ENCODE measurements at regions not wholly inside any gene's neighbourhood (a gene's known extent, or its start where the extent isn't known, plus 50 kb on each side); places are given as distances from the start of the nearest gene placed in this dataset.
"Not testable (repeated sequence)": the region's sequence is repeated elsewhere in the genome, so short reads cannot be mapped to it uniquely, and the experiment has no call there.

DNA sequence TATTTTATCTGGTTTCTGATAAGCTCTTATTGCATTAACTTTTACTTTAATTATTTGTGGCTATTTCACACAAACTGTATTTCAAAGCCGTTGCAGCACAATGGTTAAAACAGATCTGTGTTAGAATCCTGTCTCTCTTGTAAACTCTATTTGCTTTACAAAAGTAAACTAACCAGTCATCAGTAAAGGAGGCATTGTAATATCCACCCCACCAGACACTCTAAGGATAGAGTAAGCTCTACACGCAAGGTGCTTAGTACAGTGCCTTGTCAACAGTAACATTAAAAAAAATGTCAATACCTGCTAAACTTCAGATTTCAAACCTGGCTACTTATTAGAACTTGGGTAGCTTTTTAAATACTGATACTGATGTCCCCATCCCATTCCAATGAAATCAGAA is 228.4 kb downstream of the RCHY1 start:
- no peak overlapping the region for H3K9ac ChIP-seq (ENCODE audit: low read length)
- no peaks in the 10 kb centered on the region for H3K9me3 ChIP-seq (ENCODE audit: low read length)
- peaks cover 4% of the 10 kb centered on the region for H3K4me1 ChIP-seq (ENCODE audit: insufficient read depth, low read length)
- H3K27ac ChIP-seq (ENCODE audit: low read depth, low read length), result no peak overlapping the region
- no peak overlapping the region for H3K4me3 ChIP-seq (ENCODE audit: low read depth in 1 of 2, low read length in 2 of 2)
- H3K36me3 ChIP-seq (ENCODE audit: insufficient read depth, low read length), result no peaks in the 10 kb centered on the region
- H3K27me3 ChIP-seq (ENCODE audit: control insufficient read depth in 1 of 2, insufficient read depth in 2 of 2, low read length in 2 of 2), result no peaks in the 10 kb centered on the region

DNA sequence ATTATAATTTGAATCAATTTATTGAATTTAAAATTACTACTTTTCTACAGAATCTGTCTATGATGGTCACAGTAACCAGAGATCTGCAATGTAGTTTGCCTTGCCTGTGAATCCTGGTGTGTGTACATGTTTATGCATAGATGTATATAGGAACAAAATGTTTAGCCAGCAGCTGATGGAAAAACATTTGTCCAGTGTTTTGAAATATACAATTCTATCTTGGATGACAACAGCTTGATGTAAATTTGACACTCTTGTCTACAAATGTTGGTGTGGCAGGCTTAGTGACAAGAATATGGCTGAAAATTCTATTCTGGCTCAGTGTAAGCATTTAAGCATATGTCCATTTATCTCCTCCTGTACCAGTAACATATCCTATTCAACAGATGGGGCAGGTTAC is 229.4 kb downstream of the RCHY1 start:
- Histone ChIP-seq H3K9me3 (ENCODE audit: low read length) (no peaks in the 10 kb centered on the region), H3K36me3 (ENCODE audit: insufficient read depth, low read length) (no peaks in the 10 kb centered on the region), H3K27ac (ENCODE audit: low read depth, low read length) (no peak overlapping the region), H3K4me3 (ENCODE audit: low read depth in 1 of 2, low read length in 2 of 2) (no peak overlapping the region), H3K27me3 (ENCODE audit: control insufficient read depth in 1 of 2, insufficient read depth in 2 of 2, low read length in 2 of 2) (no peaks in the 10 kb centered on the region), H3K4me1 (ENCODE audit: insufficient read depth, low read length) (peaks cover 3% of the 10 kb centered on the region), H3K9ac (ENCODE audit: low read length) (no peak overlapping the region)

DNA sequence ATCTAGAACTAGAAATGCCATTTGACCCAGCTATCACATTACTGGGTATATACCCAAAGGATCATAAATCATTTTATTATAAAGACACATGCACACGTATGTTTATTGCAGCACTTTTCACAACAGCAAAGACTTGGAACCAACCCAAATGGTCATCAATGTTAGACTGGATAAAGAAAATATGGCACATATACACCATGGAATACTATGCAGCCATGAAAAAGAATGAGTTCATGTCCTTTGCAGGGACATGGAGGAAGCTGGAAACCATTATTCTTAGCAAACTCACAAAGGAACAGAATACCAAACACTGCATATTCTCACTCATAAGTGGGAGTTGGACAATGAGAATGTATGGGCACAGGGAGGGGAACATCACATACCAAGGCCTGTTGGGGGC is 233.7 kb downstream of the RCHY1 start:
- H3K4me3 ChIP-seq (ENCODE audit: low read depth in 1 of 2, low read length in 2 of 2); H3K9me3 ChIP-seq (ENCODE audit: low read length); H3K27ac ChIP-seq (ENCODE audit: low read depth, low read length); H3K27me3 ChIP-seq (ENCODE audit: control insufficient read depth in 1 of 2, insufficient read depth in 2 of 2, low read length in 2 of 2); H3K9ac ChIP-seq (ENCODE audit: low read length); H3K4me1 ChIP-seq (ENCODE audit: insufficient read depth, low read length); H3K36me3 ChIP-seq (ENCODE audit: insufficient read depth, low read length): not testable (repeated sequence)

DNA sequence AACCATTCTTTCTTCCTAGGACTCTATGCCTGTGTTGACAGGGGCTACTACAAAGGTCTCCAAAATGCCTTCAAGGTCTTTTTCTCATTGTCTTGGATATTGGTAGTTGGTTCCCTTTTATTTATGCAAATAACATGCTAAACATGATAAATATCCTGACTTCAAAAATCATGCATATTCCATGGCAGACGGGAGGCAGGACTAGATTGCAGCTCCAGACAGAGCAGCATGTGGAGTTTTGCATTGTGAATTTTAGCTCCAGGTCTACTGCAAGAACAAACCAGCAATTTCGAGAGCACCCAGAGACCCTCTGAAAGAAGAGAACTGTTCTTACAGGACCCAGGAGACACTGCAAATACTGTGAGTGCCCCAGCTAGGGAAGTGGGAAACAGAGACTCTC is 254.9 kb downstream of the RCHY1 start:
- H3K4me3 ChIP-seq (ENCODE audit: low read depth in 1 of 2, low read length in 2 of 2), result no peak overlapping the region
- no peaks in the 10 kb centered on the region for H3K9me3 ChIP-seq (ENCODE audit: low read length)
- no peaks in the 10 kb centered on the region for H3K36me3 ChIP-seq (ENCODE audit: insufficient read depth, low read length)
- H3K9ac ChIP-seq (ENCODE audit: low read length), result no peak overlapping the region
- H3K4me1 ChIP-seq (ENCODE audit: insufficient read depth, low read length), result no peaks in the 10 kb centered on the region
- H3K27ac ChIP-seq (ENCODE audit: low read depth, low read length), result no peak overlapping the region
- no peaks in the 10 kb centered on the region for H3K27me3 ChIP-seq (ENCODE audit: control insufficient read depth in 1 of 2, insufficient read depth in 2 of 2, low read length in 2 of 2)

DNA sequence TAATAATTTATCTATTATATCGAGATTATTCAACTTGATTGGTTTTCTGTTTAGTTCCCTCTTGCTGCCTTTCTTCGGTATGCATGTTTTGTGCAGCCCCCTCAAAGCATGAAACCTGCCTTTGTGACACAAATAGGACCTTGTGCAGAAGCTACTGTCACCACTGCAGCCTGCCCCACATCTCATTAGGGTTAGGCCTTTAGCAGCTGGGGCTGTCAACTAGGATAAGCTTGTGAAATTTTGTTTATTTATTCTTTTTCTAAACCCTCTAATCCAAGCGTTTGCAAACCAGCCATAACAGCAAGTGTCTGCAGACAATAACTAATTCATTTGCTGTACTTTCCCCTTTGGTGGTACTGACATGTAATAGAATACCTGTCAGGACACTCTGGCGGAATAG is 258.9 kb downstream of the RCHY1 start:
- H3K27me3 ChIP-seq (ENCODE audit: control insufficient read depth in 1 of 2, insufficient read depth in 2 of 2, low read length in 2 of 2), result no peaks in the 10 kb centered on the region
- no peaks in the 10 kb centered on the region for H3K9me3 ChIP-seq (ENCODE audit: low read length)
- H3K9ac ChIP-seq (ENCODE audit: low read length), result no peak overlapping the region
- H3K4me1 ChIP-seq (ENCODE audit: insufficient read depth, low read length), result peaks cover 20% of the 10 kb centered on the region
- no peak overlapping the region for H3K27ac ChIP-seq (ENCODE audit: low read depth, low read length)
- no peak overlapping the region for H3K4me3 ChIP-seq (ENCODE audit: low read depth in 1 of 2, low read length in 2 of 2)
- H3K36me3 ChIP-seq (ENCODE audit: insufficient read depth, low read length), result no peaks in the 10 kb centered on the region

DNA sequence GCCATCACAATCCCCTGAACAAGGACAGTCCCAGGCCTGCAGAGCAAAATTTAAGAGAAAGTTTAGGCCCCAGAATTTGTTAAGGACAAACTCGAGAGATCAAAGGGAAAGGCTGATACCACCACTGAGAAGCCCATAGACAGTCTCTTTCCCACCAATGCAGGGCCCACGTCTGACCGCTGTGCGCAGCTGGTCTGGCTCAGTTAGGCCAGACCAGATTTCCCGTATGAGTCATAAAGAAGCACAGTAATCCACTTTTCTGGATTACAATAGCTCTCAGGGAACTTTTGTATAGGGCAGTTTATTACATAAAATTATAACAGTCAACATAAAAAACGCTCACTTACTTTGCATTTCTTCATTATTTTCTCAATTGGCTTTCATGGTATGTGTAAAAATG is 259.5 kb downstream of the RCHY1 start:
- H3K4me1 ChIP-seq (ENCODE audit: insufficient read depth, low read length), result peaks cover 21% of the 10 kb centered on the region
- no peak overlapping the region for H3K27ac ChIP-seq (ENCODE audit: low read depth, low read length)
- no peaks in the 10 kb centered on the region for H3K9me3 ChIP-seq (ENCODE audit: low read length)
- H3K4me3 ChIP-seq (ENCODE audit: low read depth in 1 of 2, low read length in 2 of 2), result no peak overlapping the region
- H3K36me3 ChIP-seq (ENCODE audit: insufficient read depth, low read length), result no peaks in the 10 kb centered on the region
- no peak overlapping the region for H3K9ac ChIP-seq (ENCODE audit: low read length)
- H3K27me3 ChIP-seq (ENCODE audit: control insufficient read depth in 1 of 2, insufficient read depth in 2 of 2, low read length in 2 of 2), result no peaks in the 10 kb centered on the region

DNA sequence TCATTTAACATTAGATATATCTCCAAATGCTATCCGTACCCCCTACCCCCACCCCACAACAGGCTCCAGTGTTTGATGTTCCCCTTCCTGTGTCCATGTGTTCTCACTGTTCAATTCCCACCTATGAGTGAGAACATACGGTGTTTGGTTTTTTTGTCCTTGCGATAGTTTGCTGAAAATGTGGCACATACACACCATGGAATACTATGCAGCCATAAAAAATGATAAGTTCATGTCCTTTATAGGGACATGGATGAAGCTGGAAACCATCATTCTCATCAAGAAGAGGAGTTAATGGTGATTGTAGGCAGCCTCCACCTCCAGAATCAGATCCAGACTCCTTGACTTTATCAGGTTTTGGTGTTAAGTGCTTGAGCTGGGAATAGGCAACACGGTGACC is 261.1 kb downstream of the RCHY1 start:
- H3K27me3 ChIP-seq (ENCODE audit: control insufficient read depth in 1 of 2, insufficient read depth in 2 of 2, low read length in 2 of 2); H3K36me3 ChIP-seq (ENCODE audit: insufficient read depth, low read length); H3K4me3 ChIP-seq (ENCODE audit: low read depth in 1 of 2, low read length in 2 of 2); H3K9ac ChIP-seq (ENCODE audit: low read length); H3K27ac ChIP-seq (ENCODE audit: low read depth, low read length); H3K9me3 ChIP-seq (ENCODE audit: low read length): not testable (repeated sequence)
- peaks cover 30% of the 10 kb centered on the region for H3K4me1 ChIP-seq (ENCODE audit: insufficient read depth, low read length)

DNA sequence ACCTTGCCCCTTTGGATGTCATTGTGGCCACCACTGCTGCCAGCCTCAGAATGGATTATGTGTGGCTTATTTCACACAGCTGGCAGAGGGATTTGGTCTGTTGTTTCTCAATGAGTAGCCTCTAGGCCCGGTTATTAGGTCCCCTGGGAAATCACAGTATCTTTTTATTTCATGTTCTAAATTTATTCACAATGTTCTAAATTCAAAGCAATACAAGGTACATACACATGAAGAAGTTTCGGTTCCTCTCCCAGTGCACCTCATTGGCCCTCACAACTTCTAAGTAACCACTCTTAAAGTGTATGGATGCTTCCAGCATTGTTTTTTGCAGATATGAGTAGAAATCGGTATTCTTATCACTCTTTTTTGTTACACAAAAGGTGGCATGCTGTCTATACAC is 262.7 kb downstream of the RCHY1 start:
- H3K9me3 ChIP-seq (ENCODE audit: low read length), result no peaks in the 10 kb centered on the region
- no peaks in the 10 kb centered on the region for H3K36me3 ChIP-seq (ENCODE audit: insufficient read depth, low read length)
- H3K27ac ChIP-seq (ENCODE audit: low read depth, low read length), result no peak overlapping the region
- no peaks in the 10 kb centered on the region for H3K27me3 ChIP-seq (ENCODE audit: control insufficient read depth in 1 of 2, insufficient read depth in 2 of 2, low read length in 2 of 2)
- H3K9ac ChIP-seq (ENCODE audit: low read length), result no peak overlapping the region
- H3K4me1 ChIP-seq (ENCODE audit: insufficient read depth, low read length), result peaks cover 30% of the 10 kb centered on the region
- no peak overlapping the region for H3K4me3 ChIP-seq (ENCODE audit: low read depth in 1 of 2, low read length in 2 of 2)

DNA sequence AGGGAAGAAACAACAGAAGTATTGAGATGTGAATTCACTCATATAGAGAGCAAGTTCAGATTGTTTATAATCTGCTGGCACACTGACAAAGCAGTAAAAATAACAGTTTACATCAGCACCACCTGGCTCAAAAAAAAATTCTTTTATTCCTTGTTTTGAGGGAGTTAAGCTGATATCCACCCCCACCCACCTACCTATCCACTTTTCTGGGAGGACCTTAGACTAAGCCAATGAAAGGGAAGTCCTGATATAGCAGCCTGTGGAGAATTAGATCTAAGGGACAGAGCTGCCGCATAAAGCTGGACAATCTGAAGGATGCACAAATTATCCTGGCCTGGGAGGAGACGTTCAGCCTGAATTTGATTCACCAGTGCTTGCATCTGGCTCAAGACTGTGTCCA is 264.5 kb downstream of the RCHY1 start:
- Histone ChIP-seq H3K36me3 (ENCODE audit: insufficient read depth, low read length) (no peaks in the 10 kb centered on the region), H3K27ac (ENCODE audit: low read depth, low read length) (no peak overlapping the region), H3K9me3 (ENCODE audit: low read length) (no peaks in the 10 kb centered on the region), H3K27me3 (ENCODE audit: control insufficient read depth in 1 of 2, insufficient read depth in 2 of 2, low read length in 2 of 2) (no peaks in the 10 kb centered on the region), H3K9ac (ENCODE audit: low read length) (no peak overlapping the region), H3K4me1 (ENCODE audit: insufficient read depth, low read length) (peaks cover 30% of the 10 kb centered on the region), H3K4me3 (ENCODE audit: low read depth in 1 of 2, low read length in 2 of 2) (no peak overlapping the region)

DNA sequence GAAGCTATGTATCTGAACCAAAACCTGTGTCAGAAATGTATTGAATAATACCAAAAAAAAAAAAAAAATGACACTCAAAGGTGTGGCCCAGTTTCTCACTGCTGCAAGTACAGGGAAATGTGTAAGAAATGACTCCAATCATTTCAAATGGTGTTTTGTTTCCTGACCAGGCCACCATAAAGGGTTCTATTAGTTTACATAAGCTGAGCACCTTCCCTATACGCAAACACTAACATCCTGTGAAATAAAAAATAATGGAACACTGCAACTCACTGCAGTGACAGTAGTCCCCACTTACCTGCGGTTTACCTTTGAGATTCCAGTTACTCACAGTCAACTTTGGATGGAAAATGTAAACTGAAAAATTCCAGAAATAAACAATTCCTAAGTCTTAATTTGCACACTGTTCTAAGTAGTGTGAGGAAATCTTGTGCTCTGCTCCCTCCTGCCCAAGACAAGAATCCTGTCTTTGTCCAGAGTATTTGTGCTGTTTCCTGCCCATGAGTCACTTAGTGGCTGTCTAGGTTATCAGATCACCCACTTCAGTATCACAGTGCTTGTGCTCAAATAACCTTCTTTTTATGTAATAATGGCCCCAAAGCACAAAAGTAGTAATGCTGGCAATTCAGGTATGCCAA is 265.3 kb downstream of the RCHY1 start:
- H3K36me3 ChIP-seq (ENCODE audit: insufficient read depth, low read length), result no peaks in the 10 kb centered on the region
- H3K4me3 ChIP-seq (ENCODE audit: low read depth in 1 of 2, low read length in 2 of 2), result no peak overlapping the region
- peaks cover 30% of the 10 kb centered on the region for H3K4me1 ChIP-seq (ENCODE audit: insufficient read depth, low read length)
- no peak overlapping the region for H3K27ac ChIP-seq (ENCODE audit: low read depth, low read length)
- H3K27me3 ChIP-seq (ENCODE audit: control insufficient read depth in 1 of 2, insufficient read depth in 2 of 2, low read length in 2 of 2), result no peaks in the 10 kb centered on the region
- H3K9me3 ChIP-seq (ENCODE audit: low read length), result no peaks in the 10 kb centered on the region
- no peak overlapping the region for H3K9ac ChIP-seq (ENCODE audit: low read length)

DNA sequence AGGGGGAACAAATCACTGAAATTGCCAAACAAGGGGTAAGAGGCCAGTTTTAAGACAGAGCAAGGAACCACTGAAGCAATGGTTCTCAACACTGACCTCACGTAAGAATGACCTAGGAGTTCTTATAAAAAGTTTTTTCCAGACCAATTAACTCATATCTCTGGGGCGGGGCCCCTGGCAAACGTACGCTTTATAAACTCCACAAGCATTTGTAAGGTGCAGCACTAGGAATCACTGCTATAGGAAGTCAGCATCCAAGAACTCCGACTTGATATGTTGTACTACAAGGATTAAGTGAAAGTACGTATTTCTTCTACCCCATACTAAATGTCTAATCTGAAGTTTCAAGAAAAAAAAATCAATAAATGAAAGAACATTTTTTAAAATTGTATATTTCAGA is 269.9 kb downstream of the RCHY1 start:
- no peaks in the 10 kb centered on the region for H3K36me3 ChIP-seq (ENCODE audit: insufficient read depth, low read length)
- H3K4me1 ChIP-seq (ENCODE audit: insufficient read depth, low read length), result peaks cover 17% of the 10 kb centered on the region
- H3K9ac ChIP-seq (ENCODE audit: low read length), result no peak overlapping the region
- H3K27ac ChIP-seq (ENCODE audit: low read depth, low read length), result peak overlapping the region; percentile 28
- H3K4me3 ChIP-seq (ENCODE audit: low read depth in 1 of 2, low read length in 2 of 2), result no peak overlapping the region
- no peaks in the 10 kb centered on the region for H3K9me3 ChIP-seq (ENCODE audit: low read length)
- no peaks in the 10 kb centered on the region for H3K27me3 ChIP-seq (ENCODE audit: control insufficient read depth in 1 of 2, insufficient read depth in 2 of 2, low read length in 2 of 2)

DNA sequence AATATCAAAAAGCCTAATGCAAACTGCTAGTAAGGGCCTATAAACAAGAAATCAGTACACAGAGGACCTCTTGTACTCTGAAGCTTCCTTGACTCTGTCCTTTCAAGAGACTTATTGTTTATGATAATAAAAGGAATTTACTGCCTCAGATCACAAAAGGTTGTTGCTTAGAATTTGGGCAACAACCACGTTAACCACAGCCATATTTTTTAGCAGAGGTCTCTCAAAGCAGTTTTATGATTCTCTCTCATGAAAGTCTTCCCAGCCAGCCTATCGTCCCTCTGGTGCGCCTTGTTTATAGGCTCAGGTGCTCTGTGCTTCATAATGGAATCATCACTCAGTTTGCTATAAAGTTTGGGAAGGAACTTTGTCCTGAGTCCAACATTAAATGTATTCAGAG is 270.6 kb downstream of the RCHY1 start:
- peaks cover 13% of the 10 kb centered on the region for H3K4me1 ChIP-seq (ENCODE audit: insufficient read depth, low read length)
- no peak overlapping the region for H3K27ac ChIP-seq (ENCODE audit: low read depth, low read length)
- H3K9ac ChIP-seq (ENCODE audit: low read length), result no peak overlapping the region
- H3K36me3 ChIP-seq (ENCODE audit: insufficient read depth, low read length), result no peaks in the 10 kb centered on the region
- no peak overlapping the region for H3K4me3 ChIP-seq (ENCODE audit: low read depth in 1 of 2, low read length in 2 of 2)
- H3K9me3 ChIP-seq (ENCODE audit: low read length), result no peaks in the 10 kb centered on the region
- no peaks in the 10 kb centered on the region for H3K27me3 ChIP-seq (ENCODE audit: control insufficient read depth in 1 of 2, insufficient read depth in 2 of 2, low read length in 2 of 2)

All from muscle layer of colon (tissue), 2 donors.